MCF 10A (cell line): ENCODE measurements at regions not wholly inside any gene's neighbourhood (a gene's known extent, or its start where the extent isn't known, plus 50 kb on each side); places are given as distances from the start of the nearest gene placed in this dataset.

ENCODE experiments used
- BruUV-seq: library from RNA; stranded (reverse); fragments of 400-500 nt; replicated peaks from 2 replicates; lab custom pipeline; 2021; lab: Mats Ljungman, UMichigan
- CTCF ChIA-PET: fragments of 300-600 bp; sonication (Branson Sonifier 250); formaldehyde crosslinking; extraction: SDS; loops from one replicate; lab custom pipeline; 2021; ENCODE audit warnings: antibody characterized with exemption, inconsistent platforms; lab: Yijun Ruan, JAX
- POLR2A ChIA-PET: fragments of 300-600, 350-650 bp; sonication (Branson Sonifier 250); formaldehyde crosslinking; extraction: SDS; loops from one replicate; lab custom pipeline; 2020; ENCODE audit warnings: antibody characterized with exemption, inconsistent platforms; lab: Yijun Ruan, JAX
- DNase-seq: peaks from one replicate; pipeline ENCODE4 v3.0.0-alpha.2; 2018; ENCODE audit not compliant: unreplicated experiment
- H3K27ac Mint-ChIP-seq: one replicate; pipeline ENCODE4 v1.8.0; 2022; ENCODE audit warnings: mild to moderate bottlenecking, low read depth, mixed read lengths; ENCODE audit not compliant: unreplicated experiment
- H3K27me3 Mint-ChIP-seq: one replicate; pipeline ENCODE4 v1.8.0; 2022; ENCODE audit warnings: mixed read lengths; ENCODE audit not compliant: insufficient read depth, unreplicated experiment
- H3K36me3 Mint-ChIP-seq: one replicate; pipeline ENCODE4 v1.8.0; 2022; ENCODE audit warnings: mild to moderate bottlenecking, moderate library complexity, mixed read lengths; ENCODE audit not compliant: insufficient read depth, unreplicated experiment
- H3K4me1 Mint-ChIP-seq: one replicate; pipeline ENCODE4 v1.8.0; 2022; ENCODE audit warnings: mixed read lengths; ENCODE audit not compliant: insufficient read depth, unreplicated experiment
- H3K4me3 Mint-ChIP-seq: one replicate; pipeline ENCODE4 v1.8.0; 2022; ENCODE audit warnings: mild to moderate bottlenecking, moderate library complexity, mixed read lengths; ENCODE audit not compliant: unreplicated experiment
- H3K9me3 Mint-ChIP-seq: one replicate; pipeline ENCODE4 v1.8.0; 2022; ENCODE audit warnings: mixed read lengths; ENCODE audit not compliant: unreplicated experiment
- intact Hi-C: fragments of 100-400 bp; cut with micrococcal nuclease; formaldehyde crosslinking; loops from 2 replicates; pipeline ENCODE4 v1.14.1; 2022
- TF ChIP-seq, protein P1 (sequence below): fragments of 200-600 bp; IDR thresholded peaks from one replicate; pipeline ENCODE4 v1.8.0; 2022; ENCODE audit warnings: antibody characterized with exemption, mild to moderate bottlenecking; ENCODE audit not compliant: unreplicated experiment

DNA sequence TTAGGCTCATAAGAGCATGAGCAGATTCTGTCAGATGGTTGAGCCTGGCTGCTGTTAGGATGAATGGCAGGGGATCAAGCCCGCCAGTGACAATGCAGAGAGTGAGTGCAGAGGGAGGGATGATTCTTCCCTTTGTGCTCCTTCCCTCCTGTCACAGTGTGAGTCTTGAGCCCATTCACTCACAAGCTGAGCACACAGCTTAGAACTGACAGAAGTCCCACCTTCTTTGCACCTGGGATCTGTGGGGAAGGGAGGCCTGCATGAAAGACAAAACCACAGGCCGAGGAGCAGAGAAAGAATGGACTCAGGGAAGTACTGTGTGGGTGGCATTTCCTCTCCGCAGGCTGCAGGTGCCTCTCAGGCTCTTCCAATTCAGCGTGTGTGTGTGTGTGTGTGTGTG, 160.6 kb downstream of the KCNA5 start:
- Mint-ChIP-seq H3K4me1 (no peaks in the 10 kb centered on the region), H3K36me3 (no peaks in the 10 kb centered on the region), H3K27me3 (no peaks in the 10 kb centered on the region), H3K4me3 (no peak overlapping the region), H3K9me3 (peaks cover 47% of the 10 kb centered on the region), H3K27ac (no peak overlapping the region)
- CTCF ChIA-PET, result no interaction called here
- POLR2A ChIA-PET, result no interaction called here
- TF ChIP-seq, protein P1, sequence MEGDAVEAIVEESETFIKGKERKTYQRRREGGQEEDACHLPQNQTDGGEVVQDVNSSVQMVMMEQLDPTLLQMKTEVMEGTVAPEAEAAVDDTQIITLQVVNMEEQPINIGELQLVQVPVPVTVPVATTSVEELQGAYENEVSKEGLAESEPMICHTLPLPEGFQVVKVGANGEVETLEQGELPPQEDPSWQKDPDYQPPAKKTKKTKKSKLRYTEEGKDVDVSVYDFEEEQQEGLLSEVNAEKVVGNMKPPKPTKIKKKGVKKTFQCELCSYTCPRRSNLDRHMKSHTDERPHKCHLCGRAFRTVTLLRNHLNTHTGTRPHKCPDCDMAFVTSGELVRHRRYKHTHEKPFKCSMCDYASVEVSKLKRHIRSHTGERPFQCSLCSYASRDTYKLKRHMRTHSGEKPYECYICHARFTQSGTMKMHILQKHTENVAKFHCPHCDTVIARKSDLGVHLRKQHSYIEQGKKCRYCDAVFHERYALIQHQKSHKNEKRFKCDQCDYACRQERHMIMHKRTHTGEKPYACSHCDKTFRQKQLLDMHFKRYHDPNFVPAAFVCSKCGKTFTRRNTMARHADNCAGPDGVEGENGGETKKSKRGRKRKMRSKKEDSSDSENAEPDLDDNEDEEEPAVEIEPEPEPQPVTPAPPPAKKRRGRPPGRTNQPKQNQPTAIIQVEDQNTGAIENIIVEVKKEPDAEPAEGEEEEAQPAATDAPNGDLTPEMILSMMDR, result no peak
- intact Hi-C loops, result no loop called here
- no peak for DNase-seq
- BruUV-seq, result no TSS peak

DNA sequence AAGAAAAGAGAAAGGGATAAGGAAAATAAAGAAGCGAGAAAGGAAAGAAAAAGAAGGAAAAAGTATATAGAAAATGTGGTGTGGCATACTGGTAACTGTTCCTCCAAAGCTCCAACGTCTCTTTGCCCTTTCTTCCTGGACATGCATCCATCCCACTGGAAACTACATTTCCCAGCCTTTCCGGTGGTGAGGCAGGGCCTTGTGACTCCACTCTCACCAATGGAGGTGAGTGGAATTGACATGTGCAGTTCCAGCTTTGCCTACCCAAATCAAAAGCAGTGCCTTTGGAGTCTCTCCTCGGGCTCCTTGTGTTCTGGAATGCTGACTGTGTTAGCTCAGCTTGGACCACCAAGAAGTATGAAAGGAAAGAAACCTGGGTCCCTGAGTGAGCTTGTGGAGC, 161.2 kb downstream of the KCNA5 start:
- no peaks in the 10 kb centered on the region for H3K27me3 Mint-ChIP-seq
- no peaks in the 10 kb centered on the region for H3K36me3 Mint-ChIP-seq
- ChIA-PET CTCF (no interaction called here), POLR2A (no interaction called here)
- intact Hi-C loops, result no loop called here
- no peak for DNase-seq
- TF ChIP-seq, protein P1, result no peak
- H3K4me1 Mint-ChIP-seq, result no peaks in the 10 kb centered on the region
- H3K9me3 Mint-ChIP-seq, result peaks cover 47% of the 10 kb centered on the region
- no peak overlapping the region for H3K4me3 Mint-ChIP-seq
- no TSS peak for BruUV-seq
- no peak overlapping the region for H3K27ac Mint-ChIP-seq

DNA sequence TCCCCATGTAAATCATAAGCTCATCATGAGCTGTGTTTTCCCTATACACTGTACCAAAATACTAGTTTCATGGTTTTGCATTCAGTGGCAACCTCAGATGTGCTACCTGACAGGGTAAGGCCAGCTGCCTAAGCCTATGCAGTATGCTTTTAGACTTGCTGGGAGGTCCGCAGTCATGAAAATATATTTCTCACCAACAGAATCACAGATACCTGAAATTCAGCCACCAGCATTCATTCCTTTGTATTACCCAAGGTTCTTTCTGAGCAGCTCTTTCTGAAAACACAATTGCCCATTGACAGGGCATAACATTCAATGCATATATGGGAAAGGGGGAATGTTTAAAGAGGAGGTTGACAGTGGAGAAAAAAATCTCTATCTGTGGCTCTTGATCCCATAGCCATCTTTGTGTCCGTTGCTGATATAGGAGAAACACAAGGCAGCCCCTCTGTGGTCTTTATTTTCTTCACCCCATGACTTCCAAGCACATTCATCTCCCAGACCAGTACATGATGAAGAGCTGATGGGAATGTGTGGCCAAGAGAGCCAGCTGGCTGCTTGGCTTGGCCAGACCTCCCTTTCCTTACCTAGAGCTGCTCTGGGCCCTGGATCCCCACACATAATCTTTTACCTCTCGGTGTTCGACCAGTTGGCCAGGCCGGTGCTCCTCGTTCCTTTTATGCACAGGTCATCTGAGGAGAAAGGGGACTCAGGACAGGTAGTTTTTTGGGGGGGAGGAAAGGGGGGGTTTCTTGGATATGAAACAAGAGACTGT, 162.9 kb downstream of the KCNA5 start:
- ChIA-PET POLR2A (no interaction called here), CTCF (interaction anchor here (0.5 to 0.6 kb wide), 2 partner anchors 351 to 1719 kb away, joined by 3 read pairs; no protein-coding TSS in a partner anchor)
- H3K4me3 Mint-ChIP-seq, result no peak overlapping the region
- no peaks in the 10 kb centered on the region for H3K27me3 Mint-ChIP-seq
- DNase-seq, result no peak
- no peak overlapping the region for H3K27ac Mint-ChIP-seq
- no TSS peak for BruUV-seq
- H3K9me3 Mint-ChIP-seq, result peaks cover 48% of the 10 kb centered on the region
- TF ChIP-seq, protein P1, result no peak
- no peaks in the 10 kb centered on the region for H3K4me1 Mint-ChIP-seq
- intact Hi-C loops, result no loop called here
- H3K36me3 Mint-ChIP-seq, result no peaks in the 10 kb centered on the region

DNA sequence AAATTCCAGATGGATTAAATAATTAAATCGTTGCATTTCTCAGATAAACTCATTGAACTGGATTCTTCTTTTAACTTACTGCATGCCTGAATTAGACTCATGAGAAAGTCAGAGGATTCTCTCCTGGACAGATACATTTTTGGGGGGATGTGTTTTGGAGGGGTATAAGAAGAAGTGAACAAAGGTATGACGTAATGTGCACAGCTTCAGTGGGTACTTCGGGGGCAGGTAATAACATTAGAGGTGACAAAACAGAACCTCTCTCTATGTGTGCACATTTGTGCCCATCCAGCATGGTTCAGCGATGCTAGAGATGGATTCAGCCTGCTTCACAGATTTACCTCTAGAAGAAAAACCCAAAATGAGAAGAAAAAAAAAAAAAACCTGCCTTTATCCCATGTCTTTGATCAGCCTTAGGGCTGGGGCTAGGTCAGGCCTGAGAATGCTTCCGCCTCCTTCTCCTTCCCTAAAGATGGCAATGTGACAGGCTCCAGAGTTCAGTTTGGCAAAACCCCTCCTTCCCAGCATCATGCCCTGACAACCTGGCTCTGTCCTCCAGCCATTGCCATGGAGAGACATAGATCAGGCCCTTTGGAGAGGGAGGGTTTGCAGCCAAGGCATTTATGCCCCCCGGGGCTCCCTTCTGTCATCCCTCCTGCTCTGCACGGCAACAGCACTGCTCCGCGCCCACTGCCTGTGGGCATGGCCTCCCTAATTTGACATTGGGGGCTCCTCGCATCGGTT, 166.7 kb downstream of the KCNA5 start:
- Mint-ChIP-seq H3K27ac (no peak overlapping the region), H3K36me3 (no peaks in the 10 kb centered on the region), H3K4me1 (no peaks in the 10 kb centered on the region), H3K27me3 (no peaks in the 10 kb centered on the region), H3K9me3 (peaks cover 56% of the 10 kb centered on the region), H3K4me3 (no peak overlapping the region)
- TF ChIP-seq, protein P1, result no peak
- no TSS peak for BruUV-seq
- ChIA-PET CTCF (no interaction called here), POLR2A (no interaction called here)
- no peak for DNase-seq
- intact Hi-C loops, result no loop called here
